RWPE1 (cell line): ENCODE measurements at regions not wholly inside any gene's neighbourhood (a gene's known extent, or its start where the extent isn't known, plus 50 kb on each side); places are given as distances from the start of the nearest gene placed in this dataset.

Experiments
- CTCF ChIA-PET: fragments of 350-600 bp; sonication (Branson Sonifier 250); formaldehyde crosslinking; extraction: SDS; loops from one replicate; lab custom pipeline; 2021; lab: Yijun Ruan, JAX
- POLR2A ChIA-PET: fragments of 400-600 bp; formaldehyde crosslinking; extraction: SDS; loops from one replicate; lab custom pipeline; 2020; ENCODE audit warnings: antibody characterized with exemption; ENCODE audit not compliant: low non-redundant PET; lab: Yijun Ruan, JAX
- DNase-seq: peaks from one replicate; pipeline ENCODE4 v3.0.0; 2012; ENCODE audit warnings: low spot score
- H3K27ac ChIP-seq: fragments of 450-650 bp; 2 replicates; pipeline ENCODE4 v1.5.1; 2017
- TF ChIP-seq, protein P1 (sequence below): fragments of 450-650 bp; conservative IDR thresholded peaks from 2 replicates; pipeline ENCODE4 v1.5.1; 2017; ENCODE audit warnings: low read depth, mild to moderate bottlenecking

- POLR2A ChIA-PET: no interaction called here
- CTCF ChIA-PET: no interaction called here
- TF ChIP-seq, protein P1, sequence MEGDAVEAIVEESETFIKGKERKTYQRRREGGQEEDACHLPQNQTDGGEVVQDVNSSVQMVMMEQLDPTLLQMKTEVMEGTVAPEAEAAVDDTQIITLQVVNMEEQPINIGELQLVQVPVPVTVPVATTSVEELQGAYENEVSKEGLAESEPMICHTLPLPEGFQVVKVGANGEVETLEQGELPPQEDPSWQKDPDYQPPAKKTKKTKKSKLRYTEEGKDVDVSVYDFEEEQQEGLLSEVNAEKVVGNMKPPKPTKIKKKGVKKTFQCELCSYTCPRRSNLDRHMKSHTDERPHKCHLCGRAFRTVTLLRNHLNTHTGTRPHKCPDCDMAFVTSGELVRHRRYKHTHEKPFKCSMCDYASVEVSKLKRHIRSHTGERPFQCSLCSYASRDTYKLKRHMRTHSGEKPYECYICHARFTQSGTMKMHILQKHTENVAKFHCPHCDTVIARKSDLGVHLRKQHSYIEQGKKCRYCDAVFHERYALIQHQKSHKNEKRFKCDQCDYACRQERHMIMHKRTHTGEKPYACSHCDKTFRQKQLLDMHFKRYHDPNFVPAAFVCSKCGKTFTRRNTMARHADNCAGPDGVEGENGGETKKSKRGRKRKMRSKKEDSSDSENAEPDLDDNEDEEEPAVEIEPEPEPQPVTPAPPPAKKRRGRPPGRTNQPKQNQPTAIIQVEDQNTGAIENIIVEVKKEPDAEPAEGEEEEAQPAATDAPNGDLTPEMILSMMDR: no peak
- DNase-seq: no peak
- no peak overlapping the region for H3K27ac ChIP-seq
Measured at GRCh38 chr10:44682507-44682906, 228.6 kb upstream of the TMEM72 start.

DNA sequence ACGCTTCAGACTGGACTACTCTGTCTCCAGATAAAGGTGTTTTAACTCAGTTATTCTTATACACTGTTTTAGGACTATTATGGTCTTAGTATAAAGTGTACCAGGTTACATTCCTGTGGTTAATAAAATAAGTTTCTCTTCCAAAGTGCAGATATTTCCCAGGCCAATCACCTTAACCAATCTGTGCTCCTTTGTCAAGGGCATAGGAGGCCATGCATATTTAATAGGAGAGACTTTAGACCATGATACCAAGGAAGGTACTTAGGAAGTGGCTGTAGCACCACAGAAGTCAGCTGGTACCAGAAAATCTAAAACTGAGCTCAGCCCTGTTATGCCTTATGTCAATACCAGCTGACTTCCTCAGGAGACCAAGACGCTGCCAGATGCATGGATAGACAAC is 226.5 kb upstream of the TMEM72 start:
- no peak for DNase-seq
- POLR2A ChIA-PET: no interaction called here
- TF ChIP-seq, protein P1: no peak
- no peak overlapping the region for H3K27ac ChIP-seq
- CTCF ChIA-PET: no interaction called here

DNA sequence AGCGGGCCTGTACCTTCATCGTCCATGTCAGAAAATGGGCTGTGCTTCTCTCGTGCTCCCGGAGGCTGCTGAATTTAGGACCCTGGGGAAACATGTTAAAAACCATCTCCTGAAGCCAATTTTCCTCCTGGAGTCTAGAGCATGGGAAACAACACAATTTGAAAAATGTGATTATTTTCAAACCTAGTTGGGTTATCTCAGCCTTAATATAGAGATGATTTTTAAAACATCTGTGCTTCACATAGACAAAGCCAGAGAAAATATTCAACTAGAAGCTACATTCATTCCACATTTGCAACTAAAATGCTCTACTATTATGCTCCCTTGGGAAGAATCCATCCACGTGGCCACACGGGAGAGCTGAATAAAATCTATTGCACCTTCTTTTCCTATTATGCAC is 225.9 kb upstream of the TMEM72 start:
- ChIA-PET CTCF (no interaction called here), POLR2A (no interaction called here)
- TF ChIP-seq, protein P1: no peak
- H3K27ac ChIP-seq: no peak overlapping the region
- DNase-seq: no peak

GRCh38 chr10:44685747-44686146 is 225.4 kb upstream of the TMEM72 start:
- CTCF ChIA-PET: no interaction called here
- TF ChIP-seq, protein P1: no peak
- POLR2A ChIA-PET: no interaction called here

GRCh38 chr10:44689368-44689767 is 221.8 kb upstream of the TMEM72 start:
- POLR2A ChIA-PET: no interaction called here
- TF ChIP-seq, protein P1: no peak

More at GRCh38 chr10:44685747-44686146, 225.4 kb upstream of the TMEM72 start:
- no peak for DNase-seq
- H3K27ac ChIP-seq: no peak overlapping the region

DNA sequence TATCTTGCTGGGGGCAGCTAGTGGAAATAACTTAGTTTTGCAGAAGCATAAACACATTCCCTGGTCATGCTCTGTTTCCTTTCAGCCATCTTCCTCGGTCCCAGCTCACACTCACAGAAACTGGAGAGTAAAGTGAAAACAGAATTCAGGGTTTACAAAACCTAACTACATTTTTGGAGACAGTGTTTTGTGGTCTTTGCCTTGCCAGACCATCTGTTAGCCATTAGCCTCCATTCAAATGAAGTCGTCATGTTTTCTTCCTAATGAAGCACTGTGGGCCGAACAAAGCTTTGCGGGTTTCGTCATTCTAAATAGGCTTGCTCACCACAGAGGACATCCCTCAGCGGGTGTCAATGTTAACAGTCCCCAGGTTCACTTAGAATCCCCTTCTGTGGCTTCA is 214.6 kb upstream of the TMEM72 start:
- ChIA-PET POLR2A (no interaction called here), CTCF (no interaction called here)
- no peak for DNase-seq
- TF ChIP-seq, protein P1: no peak
- no peak overlapping the region for H3K27ac ChIP-seq

More at GRCh38 chr10:44689368-44689767, 221.8 kb upstream of the TMEM72 start:
- H3K27ac ChIP-seq: no peak overlapping the region
- no peak for DNase-seq
- CTCF ChIA-PET: no interaction called here

GRCh38 chr10:44697116-44697515 is 214.0 kb upstream of the TMEM72 start:
- TF ChIP-seq, protein P1: no peak
- ChIA-PET POLR2A (no interaction called here), CTCF (no interaction called here)
- no peak overlapping the region for H3K27ac ChIP-seq
- DNase-seq: no peak
